Uterus (tissue), 2 donors: ENCODE measurements at regions not wholly inside any gene's neighbourhood (a gene's known extent, or its start where the extent isn't known, plus 50 kb on each side); places are given as distances from the start of the nearest gene placed in this dataset.

Experiments used
- CTCF ChIP-seq, 4 experiments: fragments of 200-600 bp in 2 of 4; fragments of 450-650 bp in 2 of 4; sonication (generic) in 2 of 4; IDR thresholded peaks; one replicate each; pipeline ENCODE4 v1.5.1; 2016 to 2019; ENCODE audit warnings: antibody characterized with exemption in 4 of 4, mild to moderate bottlenecking in 2 of 4, moderate library complexity in 1 of 4
- POLR2A ChIP-seq, 2 donors: fragments of 450-650 bp; IDR thresholded peaks; one replicate each; pipeline ENCODE4 v1.6.1; 2016; ENCODE audit warnings: antibody characterized with exemption in 2 of 2, mild to moderate bottlenecking in 1 of 2, moderate library complexity in 1 of 2

- TF ChIP-seq POLR2A (IDR thresholded peaks at IDR 0.05) (no peak), CTCF (IDR thresholded peaks at IDR 0.05) (no peak)
These were observed 579.8 kb upstream of the PKN2 start for GRCh38 chr1:88104236-88104635.
